Mesenchymal stem cell (in vitro differentiated cells and primary cell): ENCODE measurements at regions not wholly inside any gene's neighbourhood (a gene's known extent, or its start where the extent isn't known, plus 50 kb on each side); places are given as distances from the start of the nearest gene placed in this dataset.

Experiments
- DNase-seq: peaks from one replicate; pipeline ENCODE4 v3.0.0-alpha.2; 2013
- H2AFZ ChIP-seq: one replicate; pipeline ENCODE4 v1.6.1; 2013; ENCODE audit warnings: low read depth, mild to moderate bottlenecking, control low read depth, inconsistent platforms, low read length, moderate library complexity
- H2AK5ac ChIP-seq: 2 replicates; pipeline ENCODE4 v1.6.1; 2013; ENCODE audit warnings: low read length, moderate library complexity, mild to moderate bottlenecking, inconsistent platforms; ENCODE audit not compliant: severe bottlenecking
- H2BK120ac ChIP-seq: one replicate; pipeline ENCODE4 v1.6.1; 2013; ENCODE audit warnings: low read depth, mild to moderate bottlenecking, inconsistent platforms, low read length, moderate library complexity
- H2BK12ac ChIP-seq, 2 experiments: one replicate each; pipeline ENCODE4 v1.6.1; 2013; ENCODE audit warnings: inconsistent platforms in 2 of 2, low read length in 2 of 2, mild to moderate bottlenecking in 2 of 2, moderate library complexity in 2 of 2, control low read depth in 1 of 2
- H2BK15ac ChIP-seq: one replicate; pipeline ENCODE4 v1.6.1; 2013; ENCODE audit warnings: mild to moderate bottlenecking, low read depth, inconsistent platforms; ENCODE audit not compliant: poor library complexity, severe bottlenecking
- H2BK5ac ChIP-seq: 2 replicates; pipeline ENCODE4 v1.6.1; 2013; ENCODE audit warnings: low read depth, mild to moderate bottlenecking, low read length, control low read depth, inconsistent platforms; ENCODE audit not compliant: poor library complexity, severe bottlenecking
- H3K14ac ChIP-seq, 2 experiments: one replicate each; pipeline ENCODE4 v1.6.1; 2013; ENCODE audit warnings: inconsistent platforms in 2 of 2, low read length in 2 of 2, control low read depth in 1 of 2, mild to moderate bottlenecking in 1 of 2, moderate library complexity in 1 of 2
- H3K18ac ChIP-seq, 2 experiments: one replicate each; pipeline ENCODE4 v1.6.1; 2013; ENCODE audit warnings: inconsistent platforms in 2 of 2, low read length in 2 of 2, control low read depth in 1 of 2, low read depth in 1 of 2, mild to moderate bottlenecking in 1 of 2
- H3K23ac ChIP-seq, 2 experiments: one replicate each; pipeline ENCODE4 v1.6.1; 2013; ENCODE audit warnings: inconsistent platforms in 2 of 2, low read length in 2 of 2, mild to moderate bottlenecking in 2 of 2, moderate library complexity in 2 of 2, control low read depth in 1 of 2
- H3K27ac ChIP-seq: 2 replicates; pipeline ENCODE4 v1.5.1; 2013; ENCODE audit warnings: mild to moderate bottlenecking, moderate library complexity, low read length, control low read depth, inconsistent platforms; ENCODE audit not compliant: poor library complexity, severe bottlenecking
- H3K27me3 ChIP-seq, 2 experiments: 2 replicates each; pipeline versions ENCODE4 v1.6.1 to v1.7.0; 2013; ENCODE audit warnings: low read length in 2 of 2, mild to moderate bottlenecking in 2 of 2, moderate library complexity in 2 of 2, control low read depth in 1 of 2, inconsistent platforms in 1 of 2; ENCODE audit not compliant: control insufficient read depth in 1 of 2, insufficient read depth in 1 of 2
- H3K36me3 ChIP-seq, 2 experiments: 2 replicates each; pipeline versions ENCODE4 v1.6.1 to v1.7.0; 2013; ENCODE audit warnings: low read length in 2 of 2, control low read depth in 1 of 2, inconsistent platforms in 1 of 2, low read depth in 1 of 2, mild to moderate bottlenecking in 1 of 2; ENCODE audit not compliant: insufficient read depth in 2 of 2, control insufficient read depth in 1 of 2
- H3K4ac ChIP-seq, 2 experiments: one replicate each; pipeline ENCODE4 v1.6.1; 2013; ENCODE audit warnings: inconsistent platforms in 2 of 2, low read length in 2 of 2, mild to moderate bottlenecking in 2 of 2, moderate library complexity in 2 of 2, control low read depth in 1 of 2, low read depth in 1 of 2
- H3K4me1 ChIP-seq: 2 replicates; pipeline ENCODE4 v1.6.1; 2013; ENCODE audit warnings: low read depth, low read length, control low read depth; ENCODE audit not compliant: control insufficient read depth, insufficient read depth
- H3K4me2 ChIP-seq: 2 replicates; pipeline ENCODE4 v1.6.1; 2013; ENCODE audit warnings: low read length, mild to moderate bottlenecking, inconsistent platforms; ENCODE audit not compliant: poor library complexity, severe bottlenecking
- H3K4me3 ChIP-seq, 2 experiments: 2 replicates each; pipeline versions ENCODE4 v1.5.1 to v1.7.0; 2013; ENCODE audit warnings: low read length in 2 of 2, mild to moderate bottlenecking in 2 of 2, control low read depth in 1 of 2, low read depth in 1 of 2; ENCODE audit not compliant: insufficient read depth in 1 of 2
- H3K79me1 ChIP-seq: replicated peaks from 2 replicates; pipeline ENCODE4 v1.6.1; 2013; ENCODE audit warnings: mild to moderate bottlenecking, control low read depth, low read length, inconsistent platforms; ENCODE audit not compliant: poor library complexity, severe bottlenecking
- H3K9ac ChIP-seq: 2 replicates; pipeline ENCODE4 v1.7.0; 2013; ENCODE audit warnings: mild to moderate bottlenecking, low read length, moderate library complexity
- H3K9me3 ChIP-seq: 2 replicates; pipeline ENCODE4 v1.7.0; 2013; ENCODE audit warnings: mild to moderate bottlenecking, low read length; ENCODE audit not compliant: control insufficient read depth
- H4K8ac ChIP-seq: one replicate; pipeline ENCODE4 v1.6.1; 2013; ENCODE audit warnings: inconsistent platforms, mild to moderate bottlenecking, low read length, moderate library complexity
- H4K91ac ChIP-seq: one replicate; pipeline ENCODE4 v1.6.1; 2013; ENCODE audit warnings: mild to moderate bottlenecking, low read length, inconsistent platforms
- WGBS: methylation state at CpG from one replicate; pipeline ENCODE4 v1.1.7; 2013; ENCODE audit warnings: mixed read lengths; 5-methylcytosine and 5-hydroxymethylcytosine counted together

- H3K79me1 ChIP-seq: no peaks in the 10 kb centered on the region
- H2BK120ac ChIP-seq: no peak overlapping the region
- WGBS: no CpG with 5 or more reads among the region's 4 CpGs
- H3K4me2 ChIP-seq: no peak overlapping the region
- no peak overlapping the region for H3K27ac ChIP-seq
- H2AFZ ChIP-seq: no peak overlapping the region
- H3K4me3 ChIP-seq: no peak overlapping the region
- no peaks in the 10 kb centered on the region for H3K36me3 ChIP-seq
- no peak overlapping the region for H2BK5ac ChIP-seq
- H2BK12ac ChIP-seq: no peak overlapping the region
- H3K9me3 ChIP-seq: peaks cover 15% of the 10 kb centered on the region
- H3K14ac ChIP-seq: no peak overlapping the region
- no peak overlapping the region for H3K4ac ChIP-seq
- DNase-seq: no peak
- H2AK5ac ChIP-seq: no peak overlapping the region
- no peak overlapping the region for H3K18ac ChIP-seq
- H4K8ac ChIP-seq: no peak overlapping the region
- H3K4me1 ChIP-seq: no peaks in the 10 kb centered on the region
- no peak overlapping the region for H2BK15ac ChIP-seq
- no peaks in the 10 kb centered on the region for H3K27me3 ChIP-seq
- H3K9ac ChIP-seq: no peak overlapping the region
- no peak overlapping the region for H3K23ac ChIP-seq
- H4K91ac ChIP-seq: no peak overlapping the region
Measured at GRCh38 chr14:45877981-45878380, 625.0 kb upstream of the MIS18BP1 start.

GRCh38 chr14:45868863-45869262 lies 615.9 kb upstream of the MIS18BP1 start:
- H3K27me3 ChIP-seq: no peaks in the 10 kb centered on the region
- no peak overlapping the region for H3K27ac ChIP-seq
- no peaks in the 10 kb centered on the region for H3K36me3 ChIP-seq
- no peak overlapping the region for H3K23ac ChIP-seq
- H4K8ac ChIP-seq: no peak overlapping the region
- no peaks in the 10 kb centered on the region for H3K79me1 ChIP-seq
- H3K4me2 ChIP-seq: no peak overlapping the region
- H3K9me3 ChIP-seq: peaks cover 3% of the 10 kb centered on the region
- H3K4me1 ChIP-seq: no peaks in the 10 kb centered on the region
- no peak overlapping the region for H3K14ac ChIP-seq
- H3K9ac ChIP-seq: no peak overlapping the region
- H2BK5ac ChIP-seq: no peak overlapping the region
- no peak overlapping the region for H2AK5ac ChIP-seq
- no peak overlapping the region for H3K4me3 ChIP-seq
- 79% methylated on average over 2 of the region's 2 CpGs for WGBS
- H2AFZ ChIP-seq: no peak overlapping the region
- DNase-seq: no peak
- no peak overlapping the region for H2BK12ac ChIP-seq
- no peak overlapping the region for H2BK15ac ChIP-seq
- H4K91ac ChIP-seq: no peak overlapping the region
- H2BK120ac ChIP-seq: no peak overlapping the region
- no peak overlapping the region for H3K4ac ChIP-seq
- no peak overlapping the region for H3K18ac ChIP-seq

GRCh38 chr14:45868377-45868776 lies 615.4 kb upstream of the MIS18BP1 start:
- Histone ChIP-seq H2BK15ac (no peak overlapping the region), H3K9me3 (peaks cover 3% of the 10 kb centered on the region), H3K27ac (no peak overlapping the region), H2AK5ac (no peak overlapping the region), H3K14ac (no peak overlapping the region), H3K36me3 (no peaks in the 10 kb centered on the region), H2AFZ (no peak overlapping the region), H3K18ac (no peak overlapping the region), H3K79me1 (no peaks in the 10 kb centered on the region), H3K27me3 (no peaks in the 10 kb centered on the region), H3K4me1 (no peaks in the 10 kb centered on the region), H3K4ac (no peak overlapping the region), H3K23ac (no peak overlapping the region), H4K91ac (no peak overlapping the region), H3K4me2 (no peak overlapping the region), H3K4me3 (no peak overlapping the region), H2BK5ac (no peak overlapping the region), H3K9ac (no peak overlapping the region), H2BK12ac (no peak overlapping the region), H2BK120ac (no peak overlapping the region), H4K8ac (no peak overlapping the region)
- no peak for DNase-seq
- 56% methylated on average over 1 of the region's 2 CpGs for WGBS

- H3K14ac ChIP-seq: no peak overlapping the region
- H3K18ac ChIP-seq: no peak overlapping the region
- no peak overlapping the region for H3K27ac ChIP-seq
- no peaks in the 10 kb centered on the region for H3K4me1 ChIP-seq
- 88% methylated on average over 3 of the region's 3 CpGs for WGBS
- no peak overlapping the region for H2AFZ ChIP-seq
- peaks cover 3% of the 10 kb centered on the region for H3K9me3 ChIP-seq
- H2BK12ac ChIP-seq: no peak overlapping the region
- no peak overlapping the region for H3K23ac ChIP-seq
- no peaks in the 10 kb centered on the region for H3K79me1 ChIP-seq
- DNase-seq: no peak
- H3K36me3 ChIP-seq: no peaks in the 10 kb centered on the region
- no peaks in the 10 kb centered on the region for H3K27me3 ChIP-seq
- H2BK120ac ChIP-seq: no peak overlapping the region
- H3K4me3 ChIP-seq: no peak overlapping the region
- H3K9ac ChIP-seq: no peak overlapping the region
- H3K4ac ChIP-seq: no peak overlapping the region
- H2BK15ac ChIP-seq: no peak overlapping the region
- no peak overlapping the region for H4K91ac ChIP-seq
- no peak overlapping the region for H2BK5ac ChIP-seq
- H4K8ac ChIP-seq: no peak overlapping the region
- H3K4me2 ChIP-seq: no peak overlapping the region
- no peak overlapping the region for H2AK5ac ChIP-seq
Measured at GRCh38 chr14:45867046-45867894, 614.3 kb upstream of the MIS18BP1 start.
